ENCODE measurements at regions not wholly inside any gene's neighbourhood (a gene's known extent, or its start where the extent isn't known, plus 50 kb on each side); places are given as distances from the start of the nearest gene placed in this dataset.

DNA sequence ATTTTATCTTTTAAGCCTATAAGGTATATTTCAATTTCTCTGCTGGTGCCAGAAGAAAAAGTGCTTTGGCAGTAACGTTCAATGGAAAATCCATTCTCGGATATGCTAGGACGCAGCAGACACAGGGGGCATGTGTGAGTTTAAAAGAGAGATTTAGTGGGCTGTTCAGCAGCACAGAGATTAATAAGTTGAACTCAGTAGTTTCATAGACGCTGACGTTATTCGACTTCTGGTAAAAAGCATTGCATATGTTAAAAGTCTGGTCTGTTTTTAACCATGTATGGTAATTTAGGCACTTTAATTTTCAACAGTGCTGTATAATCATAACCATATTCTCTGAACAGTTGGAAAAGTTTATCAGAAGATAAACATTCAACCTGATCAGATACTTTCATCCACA, 99.6 kb downstream of the ATP6V1G3 start:
- peaks cover 0 to under 1% (median under 1%) of the 10 kb centered on the region in 3 donors for H3K27me3 Mint-ChIP-seq (ENCODE audit: low read depth in 3 of 3)
- Histone ChIP-seq H3K9ac (ENCODE audit: insufficient read depth, low read length, poor library complexity, severe bottlenecking) (no peak overlapping the region), H4K20me1 (ENCODE audit: insufficient read depth, low read length) (no peaks in the 10 kb centered on the region), H3K36me3 (replicated peaks in 1 of 2; ENCODE audit: control insufficient read depth in 1 of 2, insufficient read depth in 2 of 2, low read length in 2 of 2) (no peaks in the 10 kb centered on the region), H3K4me1 (ENCODE audit: control insufficient read depth in 1 of 2, insufficient read depth in 2 of 2, low read length in 2 of 2) (no peaks in the 10 kb centered on the region), H3K27me3 (ENCODE audit: control insufficient read depth in 2 of 2, insufficient read depth in 2 of 2, low read length in 2 of 2) (no peaks in the 10 kb centered on the region), H3K9me3 (replicated peaks in 1 of 2; ENCODE audit: control insufficient read depth in 1 of 2, insufficient read depth in 1 of 2, low read length in 2 of 2) (no peaks in the 10 kb centered on the region), H3K4me3 (replicated peaks in 1 of 3; ENCODE audit: low read depth in 2 of 3, low read length in 3 of 3) (no peak overlapping the region), H3K4me2 (replicated peaks; ENCODE audit: extremely low read depth, low read length, poor library complexity, severe bottlenecking) (no peak overlapping the region), H3K79me2 (ENCODE audit: insufficient read depth, low read length) (no peaks in the 10 kb centered on the region), H3K27ac (ENCODE audit: low read depth in 1 of 2, low read length in 2 of 2) (no peak overlapping the region), H2AFZ (ENCODE audit: insufficient read depth, low read depth, low read length, poor library complexity, severe bottlenecking) (no peak overlapping the region)
- H3K4me3 Mint-ChIP-seq, result no peak overlapping the region
- DNase-seq, result no peak
- H3K9me3 Mint-ChIP-seq, result peaks cover 0 to 2% (median 0%) of the 10 kb centered on the region in 7 donors
- WGBS (ENCODE audit: insufficient coverage), result 100% methylated on average over 3 of the region's 6 CpGs
- intact Hi-C loops (cut with micrococcal nuclease), result no loop called here
- TF ChIP-seq, protein P1, sequence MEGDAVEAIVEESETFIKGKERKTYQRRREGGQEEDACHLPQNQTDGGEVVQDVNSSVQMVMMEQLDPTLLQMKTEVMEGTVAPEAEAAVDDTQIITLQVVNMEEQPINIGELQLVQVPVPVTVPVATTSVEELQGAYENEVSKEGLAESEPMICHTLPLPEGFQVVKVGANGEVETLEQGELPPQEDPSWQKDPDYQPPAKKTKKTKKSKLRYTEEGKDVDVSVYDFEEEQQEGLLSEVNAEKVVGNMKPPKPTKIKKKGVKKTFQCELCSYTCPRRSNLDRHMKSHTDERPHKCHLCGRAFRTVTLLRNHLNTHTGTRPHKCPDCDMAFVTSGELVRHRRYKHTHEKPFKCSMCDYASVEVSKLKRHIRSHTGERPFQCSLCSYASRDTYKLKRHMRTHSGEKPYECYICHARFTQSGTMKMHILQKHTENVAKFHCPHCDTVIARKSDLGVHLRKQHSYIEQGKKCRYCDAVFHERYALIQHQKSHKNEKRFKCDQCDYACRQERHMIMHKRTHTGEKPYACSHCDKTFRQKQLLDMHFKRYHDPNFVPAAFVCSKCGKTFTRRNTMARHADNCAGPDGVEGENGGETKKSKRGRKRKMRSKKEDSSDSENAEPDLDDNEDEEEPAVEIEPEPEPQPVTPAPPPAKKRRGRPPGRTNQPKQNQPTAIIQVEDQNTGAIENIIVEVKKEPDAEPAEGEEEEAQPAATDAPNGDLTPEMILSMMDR (IDR thresholded peaks at IDR 0.05), result no peak
- H3K36me3 Mint-ChIP-seq, result no peaks in the 10 kb centered on the region
- H3K27ac Mint-ChIP-seq, result no peak overlapping the region
- peaks cover 7% of the 10 kb centered on the region for H3K4me1 Mint-ChIP-seq

DNA sequence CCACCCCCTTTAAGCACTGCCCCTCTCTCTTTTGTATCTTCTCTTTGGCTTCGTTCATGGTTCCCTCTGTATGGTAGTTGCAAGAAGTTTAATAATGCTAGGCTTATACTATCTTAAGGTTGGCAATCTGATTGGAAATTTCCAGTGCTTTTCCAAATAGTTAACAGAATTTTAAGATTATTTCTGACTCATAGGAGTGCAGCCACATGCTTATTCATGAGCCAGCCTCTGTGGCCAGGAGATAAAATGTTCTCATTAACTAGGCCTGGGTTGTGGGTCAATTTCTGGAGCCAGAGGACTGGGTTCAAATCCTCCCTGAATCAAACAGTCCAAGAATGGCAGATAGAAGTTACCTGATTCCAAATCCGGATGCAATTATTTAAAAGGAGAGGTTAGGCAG, 103.1 kb downstream of the ATP6V1G3 start:
- H3K27ac Mint-ChIP-seq, result no peak overlapping the region
- no peaks in the 10 kb centered on the region for H3K27me3 ChIP-seq (ENCODE audit: control insufficient read depth in 2 of 2, insufficient read depth in 2 of 2, low read length in 2 of 2)
- no peaks in the 10 kb centered on the region for H3K36me3 Mint-ChIP-seq
- H2AFZ ChIP-seq (ENCODE audit: insufficient read depth, low read depth, low read length, poor library complexity, severe bottlenecking), result no peak overlapping the region
- H3K79me2 ChIP-seq (ENCODE audit: insufficient read depth, low read length), result no peaks in the 10 kb centered on the region
- WGBS (ENCODE audit: insufficient coverage), result no CpG with 5 or more reads among the region's 2 CpGs
- intact Hi-C loops (cut with micrococcal nuclease), result no loop called here
- peaks cover 0 to 1% (median 0%) of the 10 kb centered on the region in 3 donors for H3K27me3 Mint-ChIP-seq (ENCODE audit: low read depth in 3 of 3)
- H3K36me3 ChIP-seq (replicated peaks in 1 of 2; ENCODE audit: control insufficient read depth in 1 of 2, insufficient read depth in 2 of 2, low read length in 2 of 2), result no peaks in the 10 kb centered on the region
- no peak overlapping the region for H3K4me3 Mint-ChIP-seq
- no peak overlapping the region for H3K9ac ChIP-seq (ENCODE audit: insufficient read depth, low read length, poor library complexity, severe bottlenecking)
- H3K4me1 Mint-ChIP-seq, result peaks cover 7% of the 10 kb centered on the region
- H3K27ac ChIP-seq (ENCODE audit: low read depth in 1 of 2, low read length in 2 of 2), result no peak overlapping the region
- H3K4me1 ChIP-seq (ENCODE audit: control insufficient read depth in 1 of 2, insufficient read depth in 2 of 2, low read length in 2 of 2), result no peaks in the 10 kb centered on the region
- TF ChIP-seq, protein P1 (IDR thresholded peaks at IDR 0.05), result no peak
- no peaks in the 10 kb centered on the region for H4K20me1 ChIP-seq (ENCODE audit: insufficient read depth, low read length)
- DNase-seq, result no peak
- H3K9me3 Mint-ChIP-seq, result peaks cover 0 to 7% (median 0%) of the 10 kb centered on the region in 7 donors
- H3K4me3 ChIP-seq (replicated peaks in 1 of 3; ENCODE audit: low read depth in 2 of 3, low read length in 3 of 3), result no peak overlapping the region
- H3K9me3 ChIP-seq (replicated peaks in 1 of 2; ENCODE audit: control insufficient read depth in 1 of 2, insufficient read depth in 1 of 2, low read length in 2 of 2), result no peaks in the 10 kb centered on the region
- no peak overlapping the region for H3K4me2 ChIP-seq (replicated peaks; ENCODE audit: extremely low read depth, low read length, poor library complexity, severe bottlenecking)

Measured in CD14-positive monocyte (primary cell).